ENCODE measurements at regions not wholly inside any gene's neighbourhood (a gene's known extent, or its start where the extent isn't known, plus 50 kb on each side); places are given as distances from the start of the nearest gene placed in this dataset.

DNA sequence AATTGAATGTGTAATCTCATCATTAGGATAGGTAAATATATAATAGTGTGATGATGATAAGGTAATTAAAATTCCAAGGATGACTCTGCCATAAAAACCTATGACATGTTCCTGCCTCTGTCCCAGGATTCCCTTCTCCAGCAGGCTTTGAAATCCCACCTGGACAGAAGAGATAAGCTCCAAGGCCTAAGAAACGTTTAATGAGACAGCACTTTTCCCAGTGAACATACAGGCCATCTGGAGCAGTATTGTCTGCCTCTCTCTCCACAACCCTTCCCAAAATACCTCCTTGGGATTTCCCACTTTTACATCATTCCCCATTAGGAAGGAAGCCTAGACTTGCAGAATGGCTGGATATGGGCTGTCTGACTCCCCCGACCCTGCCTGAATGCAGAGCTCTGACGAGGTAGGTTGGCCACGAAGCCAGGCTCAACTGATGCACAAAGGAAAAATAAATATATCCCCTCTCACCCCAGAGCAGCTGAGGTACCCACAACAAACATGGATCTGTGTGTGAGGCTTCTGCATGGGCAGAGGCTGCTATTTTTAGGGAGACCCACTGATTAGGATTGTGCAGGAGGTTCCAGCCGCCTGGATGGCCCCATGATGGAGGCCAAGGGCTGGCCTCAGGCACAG, 71.0 kb downstream of the TMPRSS5 start:
- TF ChIP-seq, protein P1, sequence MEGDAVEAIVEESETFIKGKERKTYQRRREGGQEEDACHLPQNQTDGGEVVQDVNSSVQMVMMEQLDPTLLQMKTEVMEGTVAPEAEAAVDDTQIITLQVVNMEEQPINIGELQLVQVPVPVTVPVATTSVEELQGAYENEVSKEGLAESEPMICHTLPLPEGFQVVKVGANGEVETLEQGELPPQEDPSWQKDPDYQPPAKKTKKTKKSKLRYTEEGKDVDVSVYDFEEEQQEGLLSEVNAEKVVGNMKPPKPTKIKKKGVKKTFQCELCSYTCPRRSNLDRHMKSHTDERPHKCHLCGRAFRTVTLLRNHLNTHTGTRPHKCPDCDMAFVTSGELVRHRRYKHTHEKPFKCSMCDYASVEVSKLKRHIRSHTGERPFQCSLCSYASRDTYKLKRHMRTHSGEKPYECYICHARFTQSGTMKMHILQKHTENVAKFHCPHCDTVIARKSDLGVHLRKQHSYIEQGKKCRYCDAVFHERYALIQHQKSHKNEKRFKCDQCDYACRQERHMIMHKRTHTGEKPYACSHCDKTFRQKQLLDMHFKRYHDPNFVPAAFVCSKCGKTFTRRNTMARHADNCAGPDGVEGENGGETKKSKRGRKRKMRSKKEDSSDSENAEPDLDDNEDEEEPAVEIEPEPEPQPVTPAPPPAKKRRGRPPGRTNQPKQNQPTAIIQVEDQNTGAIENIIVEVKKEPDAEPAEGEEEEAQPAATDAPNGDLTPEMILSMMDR (conservative IDR thresholded peaks at IDR 0.05; ENCODE audit: low read depth, low read length): no peak
- H3K4me3 ChIP-seq (ENCODE audit: low read depth, low read length): no peak overlapping the region
- no peak for DNase-seq (ENCODE audit: low read depth)

DNA sequence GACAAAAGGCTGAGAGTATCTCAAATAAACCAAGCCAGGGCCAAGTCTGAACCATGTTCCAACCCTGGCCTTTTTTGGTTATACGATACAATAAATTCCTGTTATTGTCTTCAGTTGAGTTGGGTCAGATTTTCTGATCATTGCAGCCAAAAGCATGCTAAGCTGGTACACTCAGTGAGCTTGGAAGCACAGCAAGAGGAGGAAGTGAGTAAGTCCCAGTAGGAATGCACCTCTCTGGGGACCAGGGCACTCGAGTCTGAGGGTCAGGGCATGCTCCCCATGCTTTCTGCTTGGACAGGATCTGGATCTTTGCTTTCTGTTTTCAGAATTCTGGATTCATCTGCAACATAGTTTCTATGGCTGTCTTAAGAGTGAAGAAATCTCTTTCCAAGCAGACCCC, 73.1 kb downstream of the TMPRSS5 start:
- no peak for DNase-seq (ENCODE audit: low read depth)
- H3K4me3 ChIP-seq (ENCODE audit: low read depth, low read length): no peak overlapping the region
- TF ChIP-seq, protein P1 (conservative IDR thresholded peaks at IDR 0.05; ENCODE audit: low read depth, low read length): no peak

DNA sequence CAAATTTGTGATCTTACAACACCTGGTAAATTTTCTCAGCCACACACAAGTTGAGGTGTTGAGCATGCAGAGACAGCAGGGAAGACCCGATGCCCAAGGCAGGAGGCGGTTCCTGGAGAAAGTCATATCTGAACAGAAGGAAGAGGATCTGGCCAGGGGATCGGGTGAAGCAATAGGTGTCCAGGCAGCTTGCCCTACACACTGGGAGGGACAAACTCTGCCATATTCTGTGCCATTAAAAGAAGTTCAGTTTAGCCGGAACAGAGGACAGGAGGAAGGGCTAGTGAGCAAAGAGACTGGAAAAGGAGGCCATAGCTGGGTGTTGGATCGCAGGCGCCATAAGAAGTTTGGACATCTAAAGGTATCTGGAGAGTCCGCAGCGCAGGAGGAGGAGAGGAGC, 76.5 kb downstream of the TMPRSS5 start:
- no peak overlapping the region for H3K4me3 ChIP-seq (ENCODE audit: low read depth, low read length)
- TF ChIP-seq, protein P1 (conservative IDR thresholded peaks at IDR 0.05; ENCODE audit: low read depth, low read length): no peak
- no peak for DNase-seq (ENCODE audit: low read depth)

DNA sequence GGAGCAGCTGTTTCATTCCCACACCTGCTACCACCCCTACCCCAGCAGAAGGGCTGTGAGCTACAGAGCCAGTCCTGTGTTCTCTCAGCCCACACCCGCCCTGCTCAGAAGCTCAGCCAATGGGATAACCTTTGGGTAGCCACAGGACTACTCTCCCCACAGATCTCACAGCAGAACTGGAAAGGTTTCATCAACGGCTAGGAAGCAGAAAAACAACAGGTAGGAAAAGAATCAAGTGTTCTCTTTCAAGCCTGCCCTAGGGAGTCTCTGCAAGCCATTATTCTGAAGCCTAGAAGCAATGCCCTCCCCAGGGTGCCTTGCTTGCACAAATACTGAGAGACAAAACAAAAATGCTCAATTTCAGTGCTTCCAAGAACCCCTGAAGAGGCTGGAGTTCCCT, 77.2 kb downstream of the TMPRSS5 start:
- TF ChIP-seq, protein P1 (conservative IDR thresholded peaks at IDR 0.05; ENCODE audit: low read depth, low read length): no peak
- no peak for DNase-seq (ENCODE audit: low read depth)
- H3K4me3 ChIP-seq (ENCODE audit: low read depth, low read length): no peak overlapping the region

DNA sequence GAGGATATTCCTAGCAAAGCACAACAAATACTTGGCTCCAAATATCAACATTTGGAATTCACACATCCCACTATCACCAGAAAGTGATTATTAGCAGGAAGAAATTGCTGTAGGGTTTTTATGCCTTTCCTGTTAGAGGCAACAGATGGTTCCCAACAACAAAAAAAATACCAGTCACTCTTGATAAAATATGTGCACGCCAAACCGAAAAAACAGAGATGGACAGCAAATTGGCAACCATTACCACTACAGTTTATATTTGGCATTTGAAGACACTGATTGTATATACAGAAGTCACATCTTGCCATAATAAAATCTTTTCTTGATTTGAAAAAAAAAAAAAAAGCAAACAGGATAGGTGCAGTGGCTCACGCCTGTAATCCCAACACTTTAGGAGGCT, 78.2 kb downstream of the TMPRSS5 start:
- DNase-seq (ENCODE audit: low read depth): no peak
- TF ChIP-seq, protein P1 (conservative IDR thresholded peaks at IDR 0.05; ENCODE audit: low read depth, low read length): no peak
- no peak overlapping the region for H3K4me3 ChIP-seq (ENCODE audit: low read depth, low read length)

DNA sequence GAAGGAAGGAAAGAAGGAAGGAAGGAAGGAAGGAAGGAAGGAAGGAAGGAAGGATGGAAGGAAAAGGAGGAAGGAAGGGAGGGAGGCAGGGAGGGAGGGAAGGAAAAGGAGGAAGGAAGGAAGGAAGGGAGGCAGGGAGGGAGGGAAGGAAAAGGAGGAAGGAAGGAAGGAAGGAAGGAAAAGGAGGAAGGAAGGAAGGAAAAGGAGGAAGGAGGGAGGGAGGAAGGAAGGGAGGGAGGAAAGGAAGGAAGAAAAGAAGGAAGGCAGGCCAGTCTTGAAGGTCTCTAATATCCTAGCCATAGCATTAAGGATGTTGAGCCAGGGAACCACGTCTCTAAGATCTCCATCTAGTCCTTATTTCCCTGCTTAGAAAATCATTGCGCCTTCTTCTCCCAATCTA, 78.8 kb downstream of the TMPRSS5 start:
- no peak for DNase-seq (ENCODE audit: low read depth)
- H3K4me3 ChIP-seq (ENCODE audit: low read depth, low read length): no peak overlapping the region
- TF ChIP-seq, protein P1 (conservative IDR thresholded peaks at IDR 0.05; ENCODE audit: low read depth, low read length): no peak

DNA sequence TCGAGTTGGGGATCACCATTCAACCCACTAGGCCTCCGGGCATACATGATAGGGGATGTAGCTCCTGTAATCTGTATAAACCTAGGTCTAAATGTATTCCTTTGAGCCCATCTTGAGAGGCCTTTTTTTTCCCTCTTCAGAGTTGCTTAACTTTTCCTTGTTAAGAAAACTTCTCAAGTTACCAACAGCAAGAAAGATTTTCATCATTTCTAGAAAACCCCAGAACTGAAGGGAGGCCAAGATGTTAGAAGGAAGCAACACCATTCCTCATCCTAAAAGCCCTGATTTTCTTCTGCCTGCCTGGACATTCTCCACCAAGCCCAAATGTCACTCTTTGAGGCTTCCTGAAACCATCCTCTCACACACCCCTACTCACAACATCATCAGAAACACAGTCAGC, 79.4 kb downstream of the TMPRSS5 start:
- TF ChIP-seq, protein P1 (conservative IDR thresholded peaks at IDR 0.05; ENCODE audit: low read depth, low read length): no peak
- no peak for DNase-seq (ENCODE audit: low read depth)
- H3K4me3 ChIP-seq (ENCODE audit: low read depth, low read length): no peak overlapping the region
